ENCODE measurements at regions not wholly inside any gene's neighbourhood (a gene's known extent, or its start where the extent isn't known, plus 50 kb on each side); places are given as distances from the start of the nearest gene placed in this dataset.

DNA sequence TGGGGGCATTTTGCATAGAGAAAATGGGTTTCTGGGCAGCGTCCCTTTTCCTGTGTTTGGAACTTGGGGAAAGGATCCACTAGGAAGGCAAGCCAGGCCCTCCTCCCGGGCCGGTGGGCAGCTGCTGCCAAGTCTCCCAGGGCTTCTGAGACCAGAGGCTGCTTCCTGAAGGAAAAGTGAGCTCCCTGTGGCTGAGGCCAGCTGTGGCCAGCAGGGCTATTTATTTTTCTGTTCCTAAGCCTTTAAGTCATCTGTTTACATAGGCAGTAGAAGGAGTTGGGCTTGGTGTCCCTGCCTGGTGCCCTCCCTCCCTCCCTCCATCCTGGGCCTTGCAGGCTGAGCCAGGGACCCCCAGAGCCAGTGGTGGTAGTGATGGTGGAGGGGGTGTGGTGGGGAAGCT is 70.5 kb upstream of the COL13A1 start:
- TF ChIP-seq CTCF (IDR thresholded peaks at IDR 0.05) (no peak), POLR2AphosphoS5 (IDR thresholded peaks at IDR 0.05; ENCODE audit: low read depth, low read length) (no peak), SIN3A (IDR thresholded peaks at IDR 0.05; ENCODE audit: borderline replicate concordance, insufficient read depth, low read depth, low read length) (no peak)
- TF ChIP-seq, protein P1, sequence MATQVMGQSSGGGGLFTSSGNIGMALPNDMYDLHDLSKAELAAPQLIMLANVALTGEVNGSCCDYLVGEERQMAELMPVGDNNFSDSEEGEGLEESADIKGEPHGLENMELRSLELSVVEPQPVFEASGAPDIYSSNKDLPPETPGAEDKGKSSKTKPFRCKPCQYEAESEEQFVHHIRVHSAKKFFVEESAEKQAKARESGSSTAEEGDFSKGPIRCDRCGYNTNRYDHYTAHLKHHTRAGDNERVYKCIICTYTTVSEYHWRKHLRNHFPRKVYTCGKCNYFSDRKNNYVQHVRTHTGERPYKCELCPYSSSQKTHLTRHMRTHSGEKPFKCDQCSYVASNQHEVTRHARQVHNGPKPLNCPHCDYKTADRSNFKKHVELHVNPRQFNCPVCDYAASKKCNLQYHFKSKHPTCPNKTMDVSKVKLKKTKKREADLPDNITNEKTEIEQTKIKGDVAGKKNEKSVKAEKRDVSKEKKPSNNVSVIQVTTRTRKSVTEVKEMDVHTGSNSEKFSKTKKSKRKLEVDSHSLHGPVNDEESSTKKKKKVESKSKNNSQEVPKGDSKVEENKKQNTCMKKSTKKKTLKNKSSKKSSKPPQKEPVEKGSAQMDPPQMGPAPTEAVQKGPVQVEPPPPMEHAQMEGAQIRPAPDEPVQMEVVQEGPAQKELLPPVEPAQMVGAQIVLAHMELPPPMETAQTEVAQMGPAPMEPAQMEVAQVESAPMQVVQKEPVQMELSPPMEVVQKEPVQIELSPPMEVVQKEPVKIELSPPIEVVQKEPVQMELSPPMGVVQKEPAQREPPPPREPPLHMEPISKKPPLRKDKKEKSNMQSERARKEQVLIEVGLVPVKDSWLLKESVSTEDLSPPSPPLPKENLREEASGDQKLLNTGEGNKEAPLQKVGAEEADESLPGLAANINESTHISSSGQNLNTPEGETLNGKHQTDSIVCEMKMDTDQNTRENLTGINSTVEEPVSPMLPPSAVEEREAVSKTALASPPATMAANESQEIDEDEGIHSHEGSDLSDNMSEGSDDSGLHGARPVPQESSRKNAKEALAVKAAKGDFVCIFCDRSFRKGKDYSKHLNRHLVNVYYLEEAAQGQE (IDR thresholded peaks at IDR 0.05; ENCODE audit: insufficient read depth in 1 of 2, low read depth in 2 of 2, low read length in 1 of 2): no peak

Measured in Panc1 (cell line).